ENCODE measurements at regions not wholly inside any gene's neighbourhood (a gene's known extent, or its start where the extent isn't known, plus 50 kb on each side); places are given as distances from the start of the nearest gene placed in this dataset.
"Not testable (repeated sequence)": the region's sequence is repeated elsewhere in the genome, so short reads cannot be mapped to it uniquely, and the experiment has no call there.

DNA sequence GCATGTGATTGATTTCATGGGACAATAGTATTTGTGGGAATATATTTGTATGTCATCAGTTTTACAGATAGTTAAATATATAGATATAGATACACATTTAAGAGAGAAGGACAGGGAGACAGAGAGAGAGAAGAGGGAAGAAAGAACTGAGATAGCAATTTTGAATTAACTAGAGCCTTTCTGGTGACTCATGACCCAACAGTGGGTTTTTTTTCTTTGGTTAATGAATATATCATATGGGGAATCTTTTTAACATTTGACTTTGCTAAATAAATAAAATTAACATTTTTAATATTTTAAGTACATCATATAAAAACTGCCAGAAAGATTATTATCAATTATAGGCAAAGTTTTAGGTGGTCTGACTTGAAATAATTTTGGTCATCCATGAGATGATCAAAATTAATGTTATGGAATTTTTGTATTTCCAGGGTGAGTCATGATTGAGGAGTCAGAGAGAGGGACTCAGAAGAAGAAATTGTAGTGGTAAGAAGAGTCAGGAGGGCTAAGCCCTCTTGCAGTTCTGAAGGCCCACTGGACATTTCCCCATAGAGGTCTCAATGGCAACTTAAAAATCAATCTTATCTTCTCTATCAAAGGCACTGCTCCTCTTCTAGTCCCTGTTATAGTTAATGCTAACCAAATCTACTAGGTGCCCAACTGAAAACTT lies 508.1 kb upstream of the MAP3K7 start:
- Mint-ChIP-seq H3K4me1 (no peaks in the 10 kb centered on the region), H3K4me3 (no peak overlapping the region), H3K27me3 (no peaks in the 10 kb centered on the region), H3K9me3 (peaks cover 0 to 5% of the 10 kb centered on the region in 2 donors), H3K27ac (no peak overlapping the region)
- DNase-seq, result no peak
- no peak for ATAC-seq

DNA sequence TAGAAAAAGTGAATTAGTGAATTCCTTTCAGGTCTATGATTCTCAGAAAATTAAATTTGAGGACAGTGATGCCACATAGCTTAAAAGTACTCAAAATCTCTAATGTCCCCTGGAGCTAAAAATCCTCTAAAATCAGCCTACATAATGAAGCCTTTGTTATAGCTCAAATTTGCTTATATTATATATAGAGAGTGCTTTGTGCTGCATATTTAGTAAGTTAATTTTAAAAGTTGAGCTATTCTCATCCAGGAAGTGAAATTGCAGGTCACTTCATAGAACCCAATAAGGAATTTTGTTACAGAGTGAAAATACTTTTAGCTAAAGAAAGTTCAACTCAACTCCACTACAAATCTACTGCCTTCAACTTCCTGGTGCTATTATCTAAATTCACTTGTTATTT lies 507.5 kb upstream of the MAP3K7 start:
- DNase-seq (no peak), ATAC-seq (no peak)
- Mint-ChIP-seq H3K27me3 (no peaks in the 10 kb centered on the region), H3K4me3 (no peak overlapping the region), H3K27ac (no peak overlapping the region), H3K4me1 (no peaks in the 10 kb centered on the region), H3K9me3 (peaks cover 0 to 2% of the 10 kb centered on the region in 2 donors)

DNA sequence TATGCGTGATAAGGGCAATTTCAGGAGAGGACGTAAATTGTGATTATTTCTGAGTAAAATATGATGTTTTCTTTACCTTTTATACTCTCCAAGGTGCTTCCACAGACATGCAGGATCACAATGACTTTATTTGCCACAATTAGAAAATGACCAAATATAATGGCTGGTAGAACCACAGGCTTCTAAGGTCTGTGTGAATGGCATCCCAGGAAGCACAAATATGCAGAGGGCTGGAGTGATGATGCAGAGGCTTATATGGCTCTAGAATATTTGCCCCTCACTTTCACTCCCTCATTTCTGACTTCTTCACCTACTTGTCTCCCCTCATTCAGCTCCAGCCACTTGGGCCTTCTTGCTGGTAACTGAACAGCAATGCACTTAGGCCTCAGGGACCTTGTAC lies 502.1 kb upstream of the MAP3K7 start:
- no peaks in the 10 kb centered on the region for H3K4me1 Mint-ChIP-seq
- no peak for DNase-seq
- no peak overlapping the region for H3K4me3 Mint-ChIP-seq
- no peak for ATAC-seq
- no peaks in the 10 kb centered on the region for H3K27me3 Mint-ChIP-seq
- H3K9me3 Mint-ChIP-seq, result no peaks in the 10 kb centered on the region
- no peak overlapping the region for H3K27ac Mint-ChIP-seq

DNA sequence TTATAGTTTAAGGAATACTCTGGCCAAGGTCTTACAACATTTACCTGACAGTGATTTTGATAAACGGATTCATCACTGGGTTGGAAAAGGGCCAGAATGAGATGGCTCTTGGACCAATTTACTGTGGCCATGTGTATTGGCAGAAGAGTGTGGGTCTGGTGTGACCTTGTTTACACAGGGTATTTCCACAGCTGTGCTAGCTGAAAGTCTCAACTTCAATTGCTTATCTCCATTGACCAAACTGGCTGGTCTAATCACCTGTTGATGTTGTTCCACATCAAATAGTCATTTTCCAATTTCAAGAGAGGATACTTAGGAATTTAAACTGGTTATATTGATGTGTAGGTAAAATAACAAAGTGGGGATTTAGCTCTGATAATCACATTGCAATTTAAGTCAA lies 501.6 kb upstream of the MAP3K7 start:
- no peaks in the 10 kb centered on the region for H3K4me1 Mint-ChIP-seq
- H3K9me3 Mint-ChIP-seq, result no peaks in the 10 kb centered on the region
- H3K4me3 Mint-ChIP-seq, result no peak overlapping the region
- no peak for DNase-seq
- no peaks in the 10 kb centered on the region for H3K27me3 Mint-ChIP-seq
- ATAC-seq, result no peak
- no peak overlapping the region for H3K27ac Mint-ChIP-seq

DNA sequence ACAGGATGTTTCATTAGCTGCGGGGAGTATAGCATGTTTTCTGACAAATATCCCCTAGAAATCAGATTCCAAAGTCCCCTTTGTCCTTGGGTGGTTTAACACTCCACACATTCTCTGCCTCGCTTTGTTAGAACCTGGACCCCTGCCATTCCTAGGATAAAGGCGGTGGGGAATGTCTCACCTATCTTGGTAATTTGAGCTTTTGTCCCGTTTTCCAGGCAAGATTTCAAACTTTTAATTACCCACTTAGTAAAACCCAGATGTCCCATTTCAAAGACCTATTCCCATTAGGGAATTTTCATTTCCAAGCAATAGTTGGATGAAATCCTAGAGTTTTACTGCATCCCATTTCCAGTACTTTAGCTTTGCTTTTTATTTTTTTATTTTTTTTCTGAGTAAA lies 501.0 kb upstream of the MAP3K7 start:
- Mint-ChIP-seq H3K4me1 (no peaks in the 10 kb centered on the region), H3K4me3 (no peak overlapping the region), H3K9me3 (no peaks in the 10 kb centered on the region), H3K27me3 (no peaks in the 10 kb centered on the region), H3K27ac (no peak overlapping the region)
- no peak for DNase-seq
- no peak for ATAC-seq

DNA sequence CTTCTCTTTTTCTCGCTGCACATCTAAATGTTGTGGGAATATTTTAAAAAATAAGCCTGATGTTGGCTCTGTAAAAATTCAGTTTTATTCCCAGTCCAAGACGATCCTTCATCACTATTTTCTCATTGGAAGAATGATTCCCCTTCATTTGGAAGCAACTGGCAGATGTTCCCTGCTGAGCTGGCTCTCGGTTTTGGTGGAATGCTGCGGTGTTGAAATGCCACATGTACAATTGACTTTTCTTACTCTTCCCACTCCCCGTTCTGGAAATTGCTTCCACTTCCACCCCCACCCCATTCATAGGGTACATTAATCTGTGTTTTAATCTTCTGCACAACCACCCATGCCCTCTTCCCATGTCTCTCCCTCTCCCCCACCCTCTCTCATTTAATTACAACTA lies 496.3 kb upstream of the MAP3K7 start:
- ATAC-seq (no peak), DNase-seq (no peak)
- Mint-ChIP-seq H3K4me3 (no peak overlapping the region), H3K27ac (no peak overlapping the region), H3K4me1 (no peaks in the 10 kb centered on the region), H3K27me3 (no peaks in the 10 kb centered on the region), H3K9me3 (no peaks in the 10 kb centered on the region)

DNA sequence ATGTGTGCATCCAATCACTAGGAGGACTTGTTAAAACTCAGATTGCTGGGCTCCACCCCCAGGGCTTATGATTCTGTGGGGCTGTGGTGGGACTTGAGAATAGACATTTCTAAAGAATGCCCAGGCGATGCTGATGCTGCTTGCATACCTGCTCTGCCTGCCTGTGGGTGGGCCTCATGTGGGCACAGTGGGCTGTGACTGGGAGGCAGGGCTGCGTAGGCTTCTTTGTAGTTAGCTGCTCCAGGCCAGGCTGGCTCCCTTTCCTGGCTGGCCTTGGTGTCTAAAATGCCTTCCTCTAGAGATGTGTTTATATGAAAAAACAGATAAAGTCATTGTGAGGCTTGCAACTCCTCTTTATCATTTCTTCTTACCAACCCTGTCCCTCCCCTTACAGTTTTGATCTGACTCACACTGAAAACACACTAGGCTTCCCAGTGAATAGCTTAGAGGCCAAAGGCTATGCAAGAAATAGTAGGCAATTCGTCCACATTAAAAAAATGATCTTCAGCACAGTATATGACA lies 495.5 kb upstream of the MAP3K7 start:
- ATAC-seq, result no peak
- no peak overlapping the region for H3K4me3 Mint-ChIP-seq

DNA sequence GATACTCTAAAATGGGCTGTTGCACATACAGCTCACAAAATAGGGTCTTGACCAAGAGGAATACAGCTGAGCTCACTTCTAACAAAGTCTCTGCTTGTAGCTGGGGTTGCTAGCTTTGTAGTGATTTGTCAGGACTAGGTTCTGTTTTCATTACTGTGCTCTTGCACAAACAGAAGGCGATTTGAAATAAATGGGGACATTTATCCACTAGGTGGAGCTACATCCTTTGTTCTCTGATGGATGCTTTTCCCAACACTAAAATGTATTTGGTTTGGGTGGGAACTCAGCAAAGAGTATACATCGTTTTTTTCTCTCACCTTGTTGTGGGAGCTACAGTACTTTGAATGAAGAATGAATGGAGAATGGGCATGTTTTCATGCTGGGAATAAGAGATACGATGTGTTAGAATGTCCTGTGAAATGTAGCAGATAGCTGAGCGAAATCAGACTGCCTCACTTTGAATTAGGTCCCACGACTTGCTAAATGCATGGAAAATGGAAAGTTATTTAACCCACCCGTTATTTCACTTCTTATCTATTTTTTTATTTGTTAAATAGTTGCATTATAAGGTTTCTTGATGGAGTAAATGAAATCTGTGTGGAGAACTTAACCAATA lies 494.7 kb upstream of the MAP3K7 start:
- Mint-ChIP-seq H3K27ac (no peak overlapping the region), H3K4me3 (no peak overlapping the region), H3K9me3 (no peaks in the 10 kb centered on the region), H3K27me3 (no peaks in the 10 kb centered on the region), H3K4me1 (no peaks in the 10 kb centered on the region)
- DNase-seq (no peak), ATAC-seq (no peak)

More for the DNA sequence above, 495.5 kb upstream of the MAP3K7 start:
- H3K9me3 Mint-ChIP-seq, result no peaks in the 10 kb centered on the region
- H3K4me1 Mint-ChIP-seq, result no peaks in the 10 kb centered on the region
- H3K27ac Mint-ChIP-seq, result no peak overlapping the region
- H3K27me3 Mint-ChIP-seq, result no peaks in the 10 kb centered on the region
- no peak for DNase-seq

DNA sequence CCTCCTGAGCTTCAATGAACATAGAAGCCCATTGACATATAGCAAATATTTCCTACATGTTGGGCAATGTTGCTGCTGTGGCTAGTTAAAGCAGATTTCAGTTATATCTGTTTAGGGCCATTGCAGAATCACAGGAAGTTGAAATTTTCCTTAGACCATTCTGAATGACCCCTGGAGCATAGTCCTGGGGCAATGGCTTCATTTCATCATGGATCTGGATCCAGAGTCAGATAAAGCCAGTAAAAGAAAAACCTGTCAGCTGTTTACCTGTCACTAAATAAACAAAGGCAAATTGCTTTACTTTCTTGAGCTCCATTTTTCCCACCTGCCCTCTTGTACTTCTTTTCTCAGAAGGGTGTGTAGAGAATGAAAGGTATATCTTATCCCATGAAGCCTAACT lies 494.0 kb upstream of the MAP3K7 start:
- Mint-ChIP-seq H3K9me3 (no peaks in the 10 kb centered on the region), H3K4me3 (no peak overlapping the region), H3K4me1 (no peaks in the 10 kb centered on the region), H3K27ac (no peak overlapping the region), H3K27me3 (no peaks in the 10 kb centered on the region)
- DNase-seq (no peak), ATAC-seq (no peak)

DNA sequence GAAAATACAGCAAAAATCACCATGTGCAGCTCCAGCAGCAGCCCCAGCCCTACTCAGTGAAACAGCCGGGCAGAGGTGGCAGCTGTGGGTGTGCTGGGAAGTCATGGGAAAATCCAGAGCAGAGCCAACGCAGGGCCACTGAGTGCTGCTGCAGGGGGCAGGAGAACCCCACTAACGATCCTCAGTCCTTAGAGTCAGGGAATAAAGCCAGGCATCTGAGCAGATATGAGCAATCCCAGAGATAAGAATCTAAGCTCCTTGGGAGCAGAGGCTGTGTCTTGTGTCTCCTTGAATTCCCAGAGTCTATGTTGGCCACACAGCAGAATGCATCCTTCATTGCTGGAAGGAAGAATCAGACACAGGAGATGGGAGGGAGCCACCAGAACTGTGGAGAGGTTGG lies 493.1 kb upstream of the MAP3K7 start:
- no peaks in the 10 kb centered on the region for H3K27me3 Mint-ChIP-seq
- H3K27ac Mint-ChIP-seq, result no peak overlapping the region
- H3K9me3 Mint-ChIP-seq, result no peaks in the 10 kb centered on the region
- ATAC-seq (peak; percentile 31), DNase-seq (no peak)
- H3K4me3 Mint-ChIP-seq, result no peak overlapping the region
- no peaks in the 10 kb centered on the region for H3K4me1 Mint-ChIP-seq

DNA sequence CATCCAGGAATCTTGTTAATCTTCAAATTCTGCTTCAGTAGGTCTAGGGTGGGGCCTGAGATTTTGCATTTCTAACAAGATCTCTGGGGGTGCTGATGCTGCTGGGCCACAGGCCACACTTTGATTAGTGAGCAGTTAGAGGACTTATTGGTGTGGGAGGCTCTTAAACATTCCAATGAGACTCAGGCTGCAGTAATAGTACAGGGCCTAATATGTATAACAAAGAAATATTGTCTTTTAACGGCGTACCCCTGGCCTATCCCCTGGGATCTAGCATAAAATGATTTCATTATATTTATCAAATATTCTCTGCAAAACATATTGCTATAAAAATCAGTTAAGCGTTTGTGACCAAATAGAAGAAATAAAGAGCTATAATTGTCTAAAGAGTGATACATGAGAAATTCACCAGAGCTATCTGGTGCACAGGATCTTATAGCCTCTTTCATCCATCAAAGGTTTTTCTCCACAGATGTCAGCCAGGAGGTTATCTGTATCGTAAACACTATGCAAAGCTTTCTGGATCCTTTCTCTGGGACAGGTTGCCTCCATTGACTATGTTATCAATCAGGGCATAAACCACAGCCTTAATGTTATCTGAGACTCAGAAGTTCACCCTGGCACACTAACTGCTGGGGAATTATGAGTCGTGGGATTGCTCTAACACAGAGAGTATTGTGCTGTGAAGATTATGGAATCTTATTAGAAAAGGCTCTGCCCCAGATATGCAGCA lies 488.5 kb upstream of the MAP3K7 start:
- H3K4me3 Mint-ChIP-seq, result no peak overlapping the region
- no peak for ATAC-seq

DNA sequence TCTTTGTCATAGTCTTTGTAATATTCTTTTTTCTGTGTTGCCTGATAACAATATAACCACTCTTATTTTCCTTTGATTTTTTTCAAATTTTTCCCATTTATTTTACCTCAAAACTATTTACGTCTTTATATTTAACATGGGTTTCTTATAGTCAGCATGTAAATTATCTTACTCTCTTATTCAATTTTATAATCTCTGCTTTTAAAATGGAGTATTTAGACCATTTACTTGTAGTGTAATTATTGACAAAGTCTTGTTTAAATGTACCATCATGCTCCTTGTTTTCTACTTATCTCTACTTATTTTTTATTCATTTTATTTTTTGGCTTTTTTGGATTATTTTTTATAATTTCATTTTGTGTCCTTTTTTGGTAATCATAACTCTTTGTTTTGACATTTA lies 476.5 kb upstream of the MAP3K7 start:
- no peak overlapping the region for H3K27ac Mint-ChIP-seq
- ATAC-seq (no peak), DNase-seq (no peak)
- no peaks in the 10 kb centered on the region for H3K27me3 Mint-ChIP-seq
- no peak overlapping the region for H3K4me3 Mint-ChIP-seq
- H3K9me3 Mint-ChIP-seq, result peaks cover 0 to 4% of the 10 kb centered on the region in 2 donors
- no peaks in the 10 kb centered on the region for H3K4me1 Mint-ChIP-seq

More for the DNA sequence above, 488.5 kb upstream of the MAP3K7 start:
- Mint-ChIP-seq H3K27me3 (no peaks in the 10 kb centered on the region), H3K9me3 (no peaks in the 10 kb centered on the region), H3K4me1 (no peaks in the 10 kb centered on the region), H3K27ac (no peak overlapping the region)
- no peak for DNase-seq

DNA sequence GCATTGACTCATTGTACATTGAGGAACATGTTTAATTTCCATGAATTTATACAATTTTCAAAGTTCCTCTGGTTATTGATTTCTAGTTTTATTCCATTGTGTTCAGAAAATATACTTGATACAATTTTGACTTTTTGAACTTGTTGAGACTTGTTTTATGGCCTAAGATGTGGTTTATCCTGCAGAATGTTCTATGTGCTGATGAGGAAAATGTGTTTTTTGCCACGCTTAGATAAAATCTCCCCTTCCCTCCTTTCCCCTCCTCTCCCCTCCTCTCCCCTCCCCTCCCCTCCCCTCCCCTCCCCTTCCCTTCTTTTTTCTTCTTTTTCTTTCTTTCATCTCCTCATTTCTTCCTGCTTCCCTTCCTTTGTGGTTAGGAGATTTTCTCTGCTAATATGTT lies 470.8 kb upstream of the MAP3K7 start:
- DNase-seq, result no peak
- Mint-ChIP-seq H3K4me1 (no peaks in the 10 kb centered on the region), H3K9me3 (peaks cover 0 to 4% of the 10 kb centered on the region in 2 donors), H3K27ac (no peak overlapping the region), H3K27me3 (no peaks in the 10 kb centered on the region), H3K4me3 (no peak overlapping the region)
- ATAC-seq, result no peak

DNA sequence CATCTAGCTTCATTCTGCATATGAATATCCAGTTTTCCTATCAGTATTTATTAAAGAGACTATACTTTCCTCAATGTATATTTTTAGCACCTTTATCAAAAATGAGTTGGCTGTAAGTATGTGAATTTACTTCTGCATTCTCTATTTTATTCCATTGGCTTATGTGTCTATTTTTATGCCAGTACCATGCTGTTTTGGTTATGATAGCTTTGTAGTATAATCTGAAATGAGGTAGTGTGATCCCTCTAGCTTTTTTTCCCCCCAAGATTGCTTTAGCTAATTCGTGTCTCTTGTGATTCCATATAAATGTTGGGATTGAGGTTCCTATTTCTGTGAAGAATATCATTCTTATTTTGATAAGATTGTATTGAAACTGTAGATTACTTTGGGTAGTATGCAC lies 469.1 kb upstream of the MAP3K7 start:
- Mint-ChIP-seq H3K27me3 (no peaks in the 10 kb centered on the region), H3K4me3 (no peak overlapping the region), H3K27ac (no peak overlapping the region), H3K9me3 (no peaks in the 10 kb centered on the region), H3K4me1 (no peaks in the 10 kb centered on the region)
- DNase-seq, result no peak
- ATAC-seq, result no peak

DNA sequence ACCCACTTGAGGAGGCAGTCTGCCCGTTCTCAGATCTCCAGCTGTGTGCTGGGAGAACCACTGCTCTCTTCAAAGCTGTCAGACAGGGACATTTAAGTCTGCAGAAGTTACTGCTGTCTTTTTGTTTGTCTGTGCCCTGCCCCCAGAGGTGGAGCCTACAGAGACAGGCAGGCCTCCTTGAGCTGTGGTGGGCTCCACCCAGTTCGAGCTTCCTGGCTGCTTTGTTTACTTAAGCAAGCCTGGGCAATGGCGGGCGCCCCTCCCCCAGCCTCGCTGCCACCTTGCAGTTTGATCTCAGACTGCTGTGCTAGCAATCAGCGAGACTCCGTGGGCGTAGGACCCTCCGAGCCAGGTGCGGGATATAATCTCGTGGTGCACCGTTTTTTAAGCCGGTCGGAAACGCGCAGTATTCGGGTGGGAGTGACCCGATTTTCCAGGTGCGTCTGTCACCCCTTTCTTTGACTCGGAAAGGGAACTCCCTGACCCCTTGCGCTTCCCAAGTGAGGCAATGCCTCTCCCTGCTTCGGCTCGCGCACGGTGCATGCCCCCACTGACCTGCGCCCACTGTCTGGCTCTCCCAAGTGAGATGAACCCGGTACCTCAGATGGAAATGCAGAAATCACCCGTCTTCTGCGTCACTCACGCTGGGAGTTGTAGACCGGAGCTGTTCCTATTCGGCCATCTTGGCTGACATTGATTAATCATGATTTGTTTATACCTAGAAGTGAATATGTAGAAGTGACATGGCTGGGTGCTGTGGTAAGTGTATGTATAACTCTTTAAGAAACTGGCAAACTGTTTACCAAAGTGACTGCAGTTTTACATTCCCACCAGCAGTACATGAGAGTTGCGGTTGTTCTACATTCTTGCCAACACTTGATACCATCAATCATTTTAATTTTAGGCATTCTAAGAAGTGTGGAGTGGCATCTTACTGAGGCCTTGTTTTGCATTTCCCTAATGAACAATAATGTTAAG lies 465.9 kb upstream of the MAP3K7 start:
- H3K27me3 Mint-ChIP-seq, H3K9me3 Mint-ChIP-seq, ATAC-seq, H3K27ac Mint-ChIP-seq, H3K4me3 Mint-ChIP-seq, H3K4me1 Mint-ChIP-seq, DNase-seq: not testable (repeated sequence)

Measured in stimulated activated naive CD8-positive, alpha-beta T cell treated with anti-CD3 and anti-CD28 coated beads, Interleukin-15, amount 100 ng/mL, for 72 hours (primary cell).